ENCODE measurements at regions not wholly inside any gene's neighbourhood (a gene's known extent, or its start where the extent isn't known, plus 50 kb on each side); places are given as distances from the start of the nearest gene placed in this dataset.

DNA sequence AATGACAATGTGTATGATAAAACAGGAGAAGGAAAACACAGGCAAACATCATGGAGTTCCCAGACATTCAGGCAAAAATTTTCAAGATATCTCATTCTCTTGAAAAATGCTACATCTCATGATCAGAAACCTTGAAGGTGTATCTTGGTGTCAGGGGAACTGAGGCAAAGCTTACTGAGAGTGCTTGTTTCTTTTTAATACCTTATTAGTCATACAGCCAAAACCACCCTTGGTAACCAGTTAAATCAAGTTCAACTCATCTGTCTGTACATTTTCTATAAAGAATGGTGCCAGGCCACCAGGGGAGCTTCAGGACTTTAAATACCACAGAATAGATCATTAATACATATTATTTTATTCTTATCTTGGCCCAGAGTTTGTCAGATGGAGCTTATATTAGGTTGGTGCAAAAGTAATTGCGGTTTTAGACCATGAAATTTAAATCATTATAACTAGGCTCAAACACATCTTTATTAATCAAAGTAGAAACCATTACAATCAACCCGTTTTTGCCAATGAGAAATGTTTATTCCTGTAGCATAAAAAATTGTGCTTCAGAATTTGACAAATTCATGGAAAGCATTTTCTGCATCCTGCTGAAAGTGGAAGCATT, 1036.0 kb downstream of the AMY1C start:
- Histone ChIP-seq H3K4me3 (ENCODE audit: low read depth, low read length) (no peak overlapping the region), H3K36me3 (ENCODE audit: control insufficient read depth, insufficient read depth, low read length) (no peaks in the 10 kb centered on the region), H3K4me1 (no peaks in the 10 kb centered on the region), H3K27me3 (replicated peaks; ENCODE audit: control insufficient read depth, insufficient read depth, low read length) (no peaks in the 10 kb centered on the region), H3K9me3 (no peaks in the 10 kb centered on the region)
- Mint-ChIP-seq H3K36me3 (ENCODE audit: insufficient read depth, unreplicated experiment) (no peaks in the 10 kb centered on the region), H3K27ac (ENCODE audit: unreplicated experiment) (no peak overlapping the region), H3K4me3 (ENCODE audit: unreplicated experiment) (no peak overlapping the region), H3K4me1 (ENCODE audit: low read depth, unreplicated experiment) (no peaks in the 10 kb centered on the region), H3K9me3 (ENCODE audit: unreplicated experiment) (no peaks in the 10 kb centered on the region), H3K27me3 (ENCODE audit: insufficient read depth, unreplicated experiment) (no peaks in the 10 kb centered on the region)
- ChIA-PET CTCF (no interaction called here), POLR2A (no interaction called here)
- DNase-seq = no peak
- no TSS peak for BruUV-seq (replicated peaks)
- TF ChIP-seq, protein P1, sequence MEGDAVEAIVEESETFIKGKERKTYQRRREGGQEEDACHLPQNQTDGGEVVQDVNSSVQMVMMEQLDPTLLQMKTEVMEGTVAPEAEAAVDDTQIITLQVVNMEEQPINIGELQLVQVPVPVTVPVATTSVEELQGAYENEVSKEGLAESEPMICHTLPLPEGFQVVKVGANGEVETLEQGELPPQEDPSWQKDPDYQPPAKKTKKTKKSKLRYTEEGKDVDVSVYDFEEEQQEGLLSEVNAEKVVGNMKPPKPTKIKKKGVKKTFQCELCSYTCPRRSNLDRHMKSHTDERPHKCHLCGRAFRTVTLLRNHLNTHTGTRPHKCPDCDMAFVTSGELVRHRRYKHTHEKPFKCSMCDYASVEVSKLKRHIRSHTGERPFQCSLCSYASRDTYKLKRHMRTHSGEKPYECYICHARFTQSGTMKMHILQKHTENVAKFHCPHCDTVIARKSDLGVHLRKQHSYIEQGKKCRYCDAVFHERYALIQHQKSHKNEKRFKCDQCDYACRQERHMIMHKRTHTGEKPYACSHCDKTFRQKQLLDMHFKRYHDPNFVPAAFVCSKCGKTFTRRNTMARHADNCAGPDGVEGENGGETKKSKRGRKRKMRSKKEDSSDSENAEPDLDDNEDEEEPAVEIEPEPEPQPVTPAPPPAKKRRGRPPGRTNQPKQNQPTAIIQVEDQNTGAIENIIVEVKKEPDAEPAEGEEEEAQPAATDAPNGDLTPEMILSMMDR (IDR thresholded peaks at IDR 0.05; ENCODE audit: insufficient read depth in 1 of 2, low read depth in 1 of 2, low read length in 1 of 2, severe bottlenecking in 1 of 2, unreplicated experiment in 1 of 2) = no peak
- intact Hi-C loops (cut with micrococcal nuclease; ENCODE audit: unreplicated experiment) = loop anchor here (10.0 kb wide), 1 partner anchor 819 kb away; no protein-coding TSS in a partner anchor

DNA sequence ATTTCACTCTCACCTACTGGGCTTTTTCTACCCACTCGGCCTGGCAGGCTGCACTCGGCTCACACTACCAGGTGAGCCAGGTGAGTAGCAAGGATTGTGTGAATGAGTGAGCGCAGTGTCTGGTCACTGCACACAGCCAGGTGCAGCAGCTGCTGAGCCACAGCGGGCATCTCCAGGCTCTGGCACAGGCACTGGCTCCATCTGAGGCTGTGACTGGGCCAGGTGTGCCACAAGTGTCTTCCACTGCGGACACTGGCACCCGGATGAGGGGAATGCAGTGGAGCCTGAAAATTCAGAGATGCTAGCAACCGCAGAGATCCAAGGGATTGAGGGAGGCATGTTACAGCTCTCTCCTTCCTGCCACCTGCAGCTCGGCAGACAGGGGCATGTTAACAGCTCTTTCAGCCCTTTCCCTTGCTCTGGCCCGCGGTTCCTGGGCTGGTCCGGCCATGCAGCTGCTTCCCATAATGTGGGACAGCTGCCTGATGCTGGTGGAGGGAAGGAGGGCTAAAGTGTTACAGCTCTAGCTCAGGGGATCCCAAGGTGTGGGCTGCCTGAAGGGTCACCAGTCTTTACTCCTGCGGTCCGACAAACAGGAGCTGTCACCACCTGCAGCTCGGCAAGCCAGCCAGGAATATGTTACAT, 1038.3 kb downstream of the AMY1C start:
- Histone ChIP-seq H3K36me3 (ENCODE audit: control insufficient read depth, insufficient read depth, low read length) (no peaks in the 10 kb centered on the region), H3K27me3 (replicated peaks; ENCODE audit: control insufficient read depth, insufficient read depth, low read length) (no peaks in the 10 kb centered on the region), H3K4me3 (ENCODE audit: low read depth, low read length) (no peak overlapping the region), H3K9me3 (no peaks in the 10 kb centered on the region), H3K4me1 (no peaks in the 10 kb centered on the region)
- Mint-ChIP-seq H3K27me3 (ENCODE audit: insufficient read depth, unreplicated experiment) (no peaks in the 10 kb centered on the region), H3K36me3 (ENCODE audit: insufficient read depth, unreplicated experiment) (no peaks in the 10 kb centered on the region), H3K4me1 (ENCODE audit: low read depth, unreplicated experiment) (no peaks in the 10 kb centered on the region), H3K9me3 (ENCODE audit: unreplicated experiment) (no peaks in the 10 kb centered on the region), H3K4me3 (ENCODE audit: unreplicated experiment) (no peak overlapping the region), H3K27ac (ENCODE audit: unreplicated experiment) (no peak overlapping the region)
- intact Hi-C loops (cut with micrococcal nuclease; ENCODE audit: unreplicated experiment) = loop anchor here (10.0 kb wide), 1 partner anchor 817 kb away; no protein-coding TSS in a partner anchor
- TF ChIP-seq, protein P1 (IDR thresholded peaks at IDR 0.05; ENCODE audit: insufficient read depth in 1 of 2, low read depth in 1 of 2, low read length in 1 of 2, severe bottlenecking in 1 of 2, unreplicated experiment in 1 of 2) = no peak
- CTCF ChIA-PET = no interaction called here
- no peak for DNase-seq
- no TSS peak for BruUV-seq (replicated peaks)
- POLR2A ChIA-PET = no interaction called here

- Mint-ChIP-seq H3K4me1 (ENCODE audit: low read depth, unreplicated experiment) (no peaks in the 10 kb centered on the region), H3K9me3 (ENCODE audit: unreplicated experiment) (no peaks in the 10 kb centered on the region), H3K4me3 (ENCODE audit: unreplicated experiment) (no peak overlapping the region), H3K36me3 (ENCODE audit: insufficient read depth, unreplicated experiment) (no peaks in the 10 kb centered on the region), H3K27me3 (ENCODE audit: insufficient read depth, unreplicated experiment) (no peaks in the 10 kb centered on the region), H3K27ac (ENCODE audit: unreplicated experiment) (no peak overlapping the region)
- no peak overlapping the region for H3K4me3 ChIP-seq (ENCODE audit: low read depth, low read length)
- no peaks in the 10 kb centered on the region for H3K27me3 ChIP-seq (replicated peaks; ENCODE audit: control insufficient read depth, insufficient read depth, low read length)
- no peaks in the 10 kb centered on the region for H3K4me1 ChIP-seq
- no peak for DNase-seq
- POLR2A ChIA-PET = no interaction called here
- CTCF ChIA-PET = no interaction called here
- TF ChIP-seq, protein P1 (IDR thresholded peaks at IDR 0.05; ENCODE audit: insufficient read depth in 1 of 2, low read depth in 1 of 2, low read length in 1 of 2, severe bottlenecking in 1 of 2, unreplicated experiment in 1 of 2) = no peak
- no peaks in the 10 kb centered on the region for H3K9me3 ChIP-seq
- H3K36me3 ChIP-seq (ENCODE audit: control insufficient read depth, insufficient read depth, low read length) = no peaks in the 10 kb centered on the region
- intact Hi-C loops (cut with micrococcal nuclease; ENCODE audit: unreplicated experiment) = no loop called here
- no TSS peak for BruUV-seq (replicated peaks)
Measured at GRCh38 chr1:104791030-104791429, 1041.3 kb downstream of the AMY1C start.
